ENCODE measurements at regions not wholly inside any gene's neighbourhood (a gene's known extent, or its start where the extent isn't known, plus 50 kb on each side); places are given as distances from the start of the nearest gene placed in this dataset.

DNA sequence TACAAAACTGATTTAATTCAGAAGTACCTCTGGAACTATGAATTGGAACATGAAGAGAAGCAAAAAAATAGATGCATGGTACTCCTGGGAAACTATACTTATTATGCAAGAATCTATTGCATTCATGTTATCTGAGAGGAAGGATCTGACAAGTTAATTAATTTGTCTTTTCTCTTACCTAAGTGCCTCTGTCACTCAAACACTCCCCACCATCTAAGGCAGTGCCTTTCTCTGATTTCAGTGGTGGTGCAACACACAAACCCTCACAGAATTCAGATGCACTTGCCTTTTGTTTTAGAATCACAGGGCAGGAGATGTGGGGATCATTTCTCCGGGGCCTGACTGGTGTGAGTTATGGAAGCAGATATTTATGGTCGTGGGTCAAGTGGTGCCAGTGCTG, 52.5 kb upstream of the C9orf72 start:
- no peak for DNase-seq (ENCODE audit: low read depth)

- no peak for DNase-seq (ENCODE audit: low read depth)
These were observed 53.2 kb upstream of the C9orf72 start for GRCh38 chr9:27626244-27627187.

DNA sequence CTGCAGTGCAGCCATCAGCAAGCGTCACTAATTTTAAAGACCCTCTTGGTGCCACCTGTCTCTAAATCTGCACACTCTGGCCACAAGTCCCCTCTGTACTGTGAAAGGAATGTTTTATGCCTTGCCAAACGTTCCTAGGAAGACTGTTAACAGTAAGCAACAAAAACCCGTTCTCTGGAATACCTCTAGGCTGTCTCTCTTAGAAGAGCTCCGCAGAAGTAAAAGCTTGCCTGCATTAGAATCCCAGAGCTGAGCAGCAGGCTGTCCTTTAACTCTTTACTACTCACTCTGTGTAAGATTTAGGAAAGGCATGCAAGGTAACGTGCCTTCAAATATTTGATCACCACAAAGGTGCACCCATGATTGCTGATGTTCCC, 53.9 kb upstream of the C9orf72 start:
- DNase-seq (ENCODE audit: low read depth), result no peak

DNA sequence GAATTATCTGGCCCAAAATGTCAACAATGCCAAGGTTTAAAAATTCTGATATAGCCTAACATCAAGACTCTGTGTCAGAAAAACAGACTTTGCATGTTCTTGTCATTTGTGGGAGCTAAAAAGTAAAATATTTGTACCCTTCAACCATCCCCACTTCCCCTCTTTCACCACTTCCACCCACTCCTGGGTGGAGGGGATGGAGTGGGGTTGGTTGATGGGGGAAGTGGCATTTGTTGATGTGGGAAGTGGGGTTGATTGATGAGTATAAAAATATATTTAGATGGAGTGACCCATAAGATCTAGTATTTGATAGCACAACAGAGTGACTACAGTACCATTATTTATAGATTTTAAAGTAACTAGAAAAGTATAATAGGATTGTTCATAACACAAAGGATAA, 55.0 kb upstream of the C9orf72 start:
- no peak for DNase-seq (ENCODE audit: low read depth)

- no peak for DNase-seq (ENCODE audit: low read depth)
These were observed 56.1 kb upstream of the C9orf72 start for GRCh38 chr9:27629425-27629824.

DNA sequence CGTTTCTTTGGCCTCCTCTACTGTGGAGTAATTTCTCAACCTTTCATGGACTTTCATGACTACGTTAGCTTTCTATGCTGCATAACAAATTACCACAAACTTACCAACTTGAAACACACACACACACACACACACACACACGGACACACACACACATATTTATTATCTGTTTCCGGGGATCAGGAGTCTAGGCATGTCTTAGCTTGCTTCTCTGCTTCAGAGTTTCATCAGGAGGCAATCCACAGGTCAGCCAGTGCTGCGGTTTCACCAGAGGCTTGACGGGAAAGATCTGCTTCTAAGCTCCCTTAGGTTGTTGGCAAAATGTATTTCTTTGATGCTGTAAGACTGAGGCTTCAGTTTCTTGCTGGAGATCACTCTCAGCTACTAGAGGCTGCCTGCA, 59.0 kb upstream of the C9orf72 start:
- DNase-seq (ENCODE audit: low read depth), result no peak

GRCh38 chr9:27633764-27634163, 60.5 kb upstream of the C9orf72 start:
- DNase-seq (ENCODE audit: low read depth), result no peak

DNA sequence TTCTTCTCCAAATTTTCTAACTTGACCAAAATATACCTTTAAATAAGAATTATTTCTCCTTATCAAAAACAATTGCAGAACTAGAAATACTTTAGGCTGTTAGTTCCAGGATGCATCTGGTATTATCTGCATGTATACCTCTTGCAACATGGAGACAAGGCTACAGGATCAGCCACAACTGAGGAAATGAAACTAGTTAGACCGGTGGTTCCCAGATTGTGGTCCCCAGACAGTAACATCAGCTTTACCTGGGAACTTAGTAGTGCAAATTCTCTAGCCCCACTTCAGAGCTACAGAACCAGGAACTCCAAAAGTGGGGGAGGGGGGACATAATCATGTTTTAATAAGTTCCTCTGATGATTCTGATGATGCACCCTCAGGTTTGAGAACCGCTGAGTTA, 61.6 kb upstream of the C9orf72 start:
- DNase-seq (ENCODE audit: low read depth), result no peak

DNA sequence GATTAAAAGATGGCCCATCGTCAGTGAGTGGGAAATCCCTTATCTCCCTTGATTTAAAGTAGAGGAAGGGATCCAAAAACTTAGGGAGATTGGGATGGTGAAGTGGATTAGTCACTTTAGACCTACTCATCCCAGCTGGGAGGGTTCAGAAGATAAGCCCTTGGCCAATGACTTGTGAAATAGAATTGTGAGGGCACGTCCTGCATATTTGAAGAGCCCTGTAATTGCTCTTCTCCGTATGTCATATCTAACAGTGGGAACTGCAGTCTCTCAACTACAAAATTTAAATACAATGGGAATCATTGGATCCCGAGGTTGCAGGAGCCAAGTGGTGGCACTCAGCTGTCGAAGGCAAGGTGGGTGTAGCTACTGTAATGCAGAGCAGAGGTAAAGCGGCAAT, 65.4 kb upstream of the C9orf72 start:
- DNase-seq (ENCODE audit: low read depth), result no peak

DNA sequence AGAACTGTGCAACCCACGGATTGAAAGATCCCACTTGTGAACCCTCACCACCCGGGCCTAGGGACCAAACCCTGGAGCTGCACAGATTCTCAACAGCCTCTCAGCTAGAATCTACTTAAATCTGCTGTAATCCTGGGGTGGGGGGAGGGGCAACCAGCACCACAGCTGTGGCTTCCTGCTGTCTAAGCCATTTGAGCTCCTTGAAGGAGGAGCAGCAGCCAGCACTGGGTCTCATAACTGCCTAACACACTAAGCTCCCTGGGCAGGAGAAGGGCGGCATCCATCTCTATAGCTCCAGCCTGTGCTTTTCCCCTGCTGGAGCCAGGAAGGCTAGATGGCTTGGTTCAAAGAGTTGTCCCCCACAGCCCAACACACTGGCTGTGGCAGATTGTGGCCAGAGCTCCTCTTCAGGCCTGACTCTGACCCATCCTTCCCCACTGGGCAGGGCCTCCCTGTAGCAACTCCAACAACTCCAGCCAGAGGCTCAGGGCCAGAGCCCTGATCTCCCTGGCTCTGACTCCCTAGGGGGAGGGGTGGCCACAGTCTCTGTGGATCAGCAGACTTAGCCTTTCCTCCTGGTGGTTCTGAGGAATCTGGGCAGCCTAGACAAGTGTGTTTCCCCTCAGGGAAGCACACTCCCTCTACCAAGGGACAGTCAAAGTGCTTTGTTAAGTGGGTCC, 72.0 kb upstream of the C9orf72 start:
- no peak for DNase-seq (ENCODE audit: low read depth)

- DNase-seq (ENCODE audit: low read depth), result no peak
These were observed 80.0 kb upstream of the C9orf72 start for GRCh38 chr9:27653246-27653645.

GRCh38 chr9:27653957-27654356, 80.7 kb upstream of the C9orf72 start:
- DNase-seq (ENCODE audit: low read depth), result no peak

DNA sequence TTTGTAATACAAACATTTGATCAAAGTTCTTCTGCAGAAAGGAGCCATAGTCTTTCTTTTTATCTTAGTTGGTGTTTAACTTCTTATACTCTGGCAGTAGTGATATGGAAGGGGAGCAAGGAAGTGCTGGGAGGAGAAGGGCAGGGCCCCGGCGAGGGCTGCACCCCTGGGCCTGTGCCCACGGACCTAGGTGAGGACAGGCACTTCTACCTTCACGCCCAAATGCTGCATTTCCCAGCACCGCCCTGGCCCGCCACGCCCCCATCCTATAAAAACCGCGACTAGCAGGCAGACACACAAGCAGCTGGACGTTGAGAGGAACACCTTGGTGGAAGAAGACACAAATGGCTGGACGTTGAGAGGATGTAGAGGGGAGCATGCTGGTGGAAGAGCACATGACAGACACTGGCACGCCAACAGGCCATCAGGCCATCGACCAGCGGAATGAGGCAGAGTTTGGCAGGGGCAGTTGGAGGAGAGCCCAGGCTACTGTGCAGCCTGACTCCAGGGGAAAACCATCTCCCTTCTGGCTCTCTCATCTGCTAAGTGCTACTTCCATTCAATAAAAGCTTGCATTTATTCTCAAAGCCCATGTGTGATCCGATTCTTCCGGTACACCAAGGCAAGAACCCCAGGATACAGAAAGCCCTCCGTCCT, 81.5 kb upstream of the C9orf72 start:
- DNase-seq (ENCODE audit: low read depth), result no peak

GRCh38 chr9:27655441-27655840, 82.2 kb upstream of the C9orf72 start:
- no peak for DNase-seq (ENCODE audit: low read depth)

DNA sequence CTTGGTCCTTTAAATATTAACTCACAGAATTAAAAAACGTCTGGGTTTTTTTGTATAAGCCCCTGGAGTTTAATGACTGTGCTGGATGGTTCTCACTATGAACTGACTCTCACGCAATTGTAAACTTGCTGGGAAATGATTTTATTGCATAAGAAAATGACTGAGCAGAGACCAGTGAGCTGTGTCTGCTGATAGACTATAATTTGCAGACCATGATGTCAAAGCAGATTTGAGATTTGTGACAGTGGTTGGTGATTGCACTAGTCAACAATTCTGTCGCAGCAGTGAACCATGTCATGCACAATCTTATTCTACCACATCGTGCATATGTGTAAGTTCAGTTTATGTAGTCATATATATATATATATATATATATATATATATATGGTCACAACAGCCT, 85.7 kb upstream of the C9orf72 start:
- DNase-seq (ENCODE audit: low read depth), result no peak

DNA sequence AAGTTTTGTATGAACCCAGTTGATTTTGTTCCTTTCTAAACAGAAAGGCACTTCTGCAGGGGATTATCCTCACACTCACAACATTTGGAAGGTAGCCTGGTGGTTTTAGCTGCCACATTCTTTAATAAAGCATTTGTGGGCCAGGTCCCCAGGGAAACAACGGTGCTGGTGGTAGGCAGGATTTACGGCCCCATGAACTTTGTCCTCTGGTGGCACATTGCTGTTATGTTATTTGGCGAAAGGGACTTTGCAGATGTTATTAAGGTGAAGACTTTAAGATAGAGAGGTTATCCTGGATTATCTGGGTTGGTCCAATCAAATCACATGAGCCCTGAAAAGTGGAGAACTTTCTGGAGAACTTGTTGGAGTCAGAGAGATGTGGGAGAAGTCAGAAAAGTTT, 86.3 kb upstream of the C9orf72 start:
- DNase-seq (ENCODE audit: low read depth), result no peak

DNA sequence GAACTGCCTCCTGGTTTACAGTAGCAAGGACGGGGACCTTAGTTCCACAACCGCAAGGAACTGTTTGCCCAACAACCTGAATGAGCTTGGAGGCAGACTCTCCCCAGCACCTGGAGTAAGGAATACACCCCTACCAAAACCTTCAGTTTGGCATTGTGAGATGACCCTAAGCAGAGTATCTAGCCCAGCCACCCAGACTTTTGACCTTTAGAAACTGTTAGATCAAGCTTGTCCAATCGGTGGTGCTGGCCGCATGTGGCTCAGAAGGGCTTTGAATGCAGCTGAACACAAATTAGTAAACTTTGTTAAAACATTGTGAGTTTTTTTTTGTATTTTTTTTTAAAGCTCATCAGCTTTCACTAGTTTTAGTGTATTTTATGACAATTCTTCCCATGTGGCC, 86.9 kb upstream of the C9orf72 start:
- no peak for DNase-seq (ENCODE audit: low read depth)

GRCh38 chr9:27663526-27663925, 90.2 kb upstream of the C9orf72 start:
- DNase-seq (ENCODE audit: low read depth), result no peak

DNA sequence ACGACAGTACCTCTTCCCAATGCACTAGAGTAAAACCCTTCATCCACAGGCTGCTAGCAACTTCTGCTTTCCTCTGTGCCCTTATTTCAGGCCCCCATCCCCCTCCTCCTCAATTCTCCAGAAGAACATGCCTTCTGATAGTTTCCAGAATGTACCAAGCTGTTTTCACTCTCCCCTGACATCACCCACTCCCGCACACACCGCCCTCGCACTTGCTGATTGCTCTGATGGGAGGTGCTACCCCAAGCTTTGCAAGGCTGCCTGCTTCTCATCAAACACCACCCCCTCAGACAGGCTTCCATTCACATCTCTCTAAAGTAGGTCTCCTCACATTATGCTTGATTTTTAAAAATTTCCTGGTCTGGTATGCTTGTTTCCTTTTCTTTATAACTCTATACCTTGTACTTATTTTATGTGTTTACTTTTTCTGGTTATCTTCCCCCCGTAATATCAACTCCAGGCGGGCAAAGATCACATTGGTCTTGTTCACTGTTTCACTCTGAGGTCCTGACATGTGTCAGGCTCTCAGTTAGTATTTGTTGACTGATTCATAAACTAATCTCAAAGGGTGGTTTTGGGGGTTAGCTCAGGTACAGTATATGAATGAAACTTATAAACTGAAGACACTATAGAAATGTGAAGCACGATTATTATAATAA, 91.0 kb upstream of the C9orf72 start:
- no peak for DNase-seq (ENCODE audit: low read depth)

DNA sequence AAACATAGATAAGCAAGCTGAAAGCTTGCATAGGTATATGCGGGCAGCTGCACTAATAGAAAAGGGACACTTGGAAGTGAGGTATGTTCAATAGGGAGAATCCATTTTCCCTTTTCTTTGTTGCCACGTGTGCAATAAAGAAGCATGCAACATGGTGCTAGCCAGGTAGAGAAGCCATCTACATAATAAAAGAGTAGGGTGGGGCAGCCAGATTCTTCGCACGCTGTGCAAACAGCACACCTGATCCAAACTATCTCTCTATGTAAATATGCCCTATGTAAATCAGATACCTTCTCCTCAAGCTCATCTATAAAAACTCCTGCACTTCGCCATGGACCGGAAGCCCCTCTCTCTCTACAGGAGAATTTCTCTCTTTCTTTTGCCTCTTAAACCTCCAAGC, 91.9 kb upstream of the C9orf72 start:
- no peak for DNase-seq (ENCODE audit: low read depth)

DNA sequence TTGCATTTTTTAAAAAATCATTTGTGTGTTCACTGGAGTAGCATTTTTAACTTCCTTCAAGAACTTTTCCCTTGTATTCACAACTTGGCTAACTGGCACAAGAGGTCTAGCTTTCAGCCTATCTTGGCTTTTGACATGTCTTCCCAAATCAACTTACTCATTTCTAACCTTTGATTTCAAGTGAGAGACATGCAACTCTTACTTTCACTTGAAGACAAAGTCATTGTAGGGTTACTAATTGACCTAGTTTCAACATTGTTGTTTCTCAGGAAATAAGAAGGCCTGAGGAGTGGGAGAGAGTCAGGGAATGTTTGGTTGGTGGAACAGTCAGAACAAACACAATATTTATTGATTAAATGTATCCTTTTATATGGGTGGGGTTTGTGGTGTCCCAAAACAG, 95.0 kb upstream of the C9orf72 start:
- DNase-seq (ENCODE audit: low read depth), result no peak

GRCh38 chr9:27671636-27672035, 98.4 kb upstream of the C9orf72 start:
- DNase-seq (ENCODE audit: low read depth), result no peak

- no peak for DNase-seq (ENCODE audit: low read depth)
These were observed 99.4 kb upstream of the C9orf72 start for GRCh38 chr9:27672718-27673117.
